HG03520 (cell line): ENCODE measurements at regions not wholly inside any gene's neighbourhood (a gene's known extent, or its start where the extent isn't known, plus 50 kb on each side); places are given as distances from the start of the nearest gene placed in this dataset.
"Not testable (repeated sequence)": the region's sequence is repeated elsewhere in the genome, so short reads cannot be mapped to it uniquely, and the experiment has no call there.

Source experiments
- ATAC-seq: cut with Tn5 transposase; IDR thresholded peaks from one replicate; pipeline ENCODE4 v1.9.1; 2021; ENCODE audit warnings: mild to moderate bottlenecking, moderate library complexity; ENCODE audit not compliant: unreplicated experiment

DNA sequence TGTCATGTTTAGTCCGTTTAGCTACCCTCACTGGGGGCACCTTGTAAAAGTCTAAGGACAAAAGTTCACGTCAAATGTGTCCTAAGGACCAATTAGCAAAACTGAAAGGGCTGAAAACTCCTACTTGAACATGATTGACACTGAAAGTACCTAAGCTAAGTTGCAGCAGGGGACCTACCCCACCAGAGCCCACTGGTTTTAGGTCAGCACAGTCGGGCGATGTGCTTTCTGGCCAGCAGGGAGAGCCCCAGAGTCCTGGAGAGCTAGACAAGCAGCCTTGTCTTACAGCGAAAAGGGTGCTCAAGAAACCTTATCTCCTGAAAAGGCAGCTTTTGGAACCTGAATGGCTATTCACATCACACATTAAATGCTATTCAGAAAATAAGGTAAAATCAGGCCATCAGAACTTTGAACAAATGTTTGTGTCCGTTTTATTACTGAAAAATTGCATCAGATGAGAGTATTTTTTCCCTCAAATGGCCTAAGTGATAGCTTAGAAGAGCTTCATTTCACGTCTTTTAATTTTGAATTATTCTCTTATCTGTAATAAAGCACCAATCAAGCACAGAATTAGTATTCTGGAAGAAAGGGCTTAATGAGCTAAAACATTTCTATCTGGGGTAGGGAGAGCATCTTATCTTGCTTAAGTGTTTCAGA, 52.2 kb upstream of the MKI67 start:
- peak; percentile 67 for ATAC-seq

DNA sequence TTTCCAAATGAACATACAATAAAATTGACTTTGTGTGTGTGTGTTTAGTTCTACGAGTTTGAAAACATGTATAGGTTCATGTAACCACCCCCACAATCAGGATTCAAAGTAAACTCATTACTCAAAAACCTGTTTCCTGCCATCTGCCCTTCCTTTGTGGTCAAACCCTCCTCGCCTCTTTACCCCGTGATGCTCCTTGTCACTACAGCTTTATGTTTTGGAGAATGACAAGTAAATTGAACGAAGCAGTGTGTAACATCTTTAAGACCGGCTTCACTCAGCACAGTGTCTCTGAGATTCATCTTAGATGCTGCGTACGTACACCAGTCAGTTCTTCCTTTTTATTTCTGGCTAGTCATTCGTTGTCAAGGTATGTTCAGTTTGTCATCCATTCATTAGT, 54.6 kb upstream of the MKI67 start:
- ATAC-seq: peak; percentile 55

DNA sequence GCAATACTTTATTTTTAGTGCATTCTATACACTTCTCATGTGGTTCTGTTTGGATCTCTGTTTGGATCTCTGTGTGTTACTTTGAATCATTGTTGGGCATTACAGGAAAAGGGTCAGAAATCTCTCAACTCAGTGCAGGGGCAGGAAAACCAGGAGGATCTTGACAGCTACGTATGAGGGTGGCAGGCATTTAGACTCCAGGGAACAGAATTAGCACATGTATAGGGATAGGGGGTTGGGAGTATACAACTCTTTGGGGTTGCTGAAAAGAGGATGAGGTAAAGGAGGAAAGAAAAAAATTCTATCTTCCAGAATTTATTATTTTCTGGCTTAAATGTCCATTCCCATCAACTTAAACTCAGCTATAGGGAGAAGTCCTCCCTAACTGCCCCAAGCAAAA, 59.4 kb upstream of the MKI67 start:
- ATAC-seq: no peak

DNA sequence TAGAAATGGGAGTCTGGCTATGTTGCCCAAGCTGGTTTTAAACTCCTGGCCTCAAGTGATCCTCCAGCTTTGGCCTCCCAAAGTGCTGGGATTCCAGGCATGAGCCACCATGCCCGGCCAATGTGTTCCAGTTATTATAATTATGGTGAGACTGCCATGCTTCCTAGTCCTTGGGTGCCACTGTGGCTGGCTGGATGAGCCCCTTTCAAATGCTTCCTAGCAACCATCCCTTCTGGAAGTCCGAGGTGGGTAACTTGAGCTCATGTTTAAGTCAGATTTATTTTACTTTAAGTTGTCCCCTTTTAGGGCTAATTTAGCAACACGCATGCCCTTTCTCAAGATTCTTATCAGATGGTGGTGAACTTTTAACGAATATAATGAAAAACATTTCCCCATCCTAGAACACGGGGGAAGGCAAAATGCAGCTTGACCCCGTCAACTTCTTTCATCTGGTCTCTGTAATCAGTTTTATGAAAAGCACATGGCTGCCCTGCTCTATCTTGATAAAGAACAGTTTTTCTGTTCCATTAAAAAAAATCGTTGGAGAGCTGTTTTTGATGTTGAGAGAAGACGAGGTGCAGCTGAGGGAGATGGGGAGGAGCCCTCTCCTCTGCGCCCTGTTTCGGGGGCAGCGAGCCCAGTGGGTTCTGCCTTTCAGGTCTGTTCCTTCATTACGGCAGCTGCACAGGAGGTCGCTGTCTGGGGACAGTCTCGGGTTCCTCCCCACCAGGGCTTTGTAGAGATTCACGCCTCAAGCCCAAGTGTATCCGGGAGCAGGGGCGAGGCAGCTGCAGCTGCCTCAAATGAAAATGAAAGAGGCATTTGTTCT, 61.0 kb upstream of the MKI67 start:
- no peak for ATAC-seq

DNA sequence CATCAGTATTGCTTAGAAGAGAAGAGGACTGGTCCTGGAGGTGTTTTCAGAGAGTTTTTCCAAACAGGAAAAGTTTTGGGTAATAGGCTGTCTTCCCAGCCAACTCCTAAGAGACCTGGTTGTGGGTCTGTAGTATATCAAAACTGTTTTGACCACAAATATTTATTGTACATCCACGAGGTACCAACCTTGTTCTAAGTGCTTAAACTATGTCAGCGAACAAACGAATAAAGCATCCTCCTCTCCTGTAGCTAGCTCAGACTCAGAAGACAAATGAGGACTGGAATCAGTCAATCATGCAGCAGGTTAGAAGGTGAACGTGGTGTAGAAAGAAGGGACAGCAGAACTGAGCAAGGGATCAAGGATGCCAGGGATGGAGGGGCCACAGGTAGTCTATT, 61.6 kb upstream of the MKI67 start:
- no peak for ATAC-seq

DNA sequence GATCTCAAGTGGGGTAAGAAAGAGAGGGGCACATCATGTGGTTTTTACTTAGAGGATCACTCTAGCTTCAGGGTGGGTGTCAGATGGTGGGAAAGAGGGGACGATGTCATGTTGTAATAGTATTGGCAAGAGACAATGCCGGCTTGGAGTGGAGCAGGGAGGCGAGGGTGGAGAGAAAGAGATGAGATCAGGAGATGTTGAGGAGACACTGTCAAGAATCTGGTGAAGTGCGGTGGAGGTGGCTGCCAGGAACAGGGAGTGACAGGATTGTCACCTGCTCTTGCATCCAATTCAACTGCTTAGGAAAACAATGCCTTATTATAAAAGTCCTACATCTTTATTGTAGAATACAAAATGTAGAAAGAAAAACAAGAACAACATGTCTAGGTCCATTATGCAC, 63.0 kb upstream of the MKI67 start:
- no peak for ATAC-seq

DNA sequence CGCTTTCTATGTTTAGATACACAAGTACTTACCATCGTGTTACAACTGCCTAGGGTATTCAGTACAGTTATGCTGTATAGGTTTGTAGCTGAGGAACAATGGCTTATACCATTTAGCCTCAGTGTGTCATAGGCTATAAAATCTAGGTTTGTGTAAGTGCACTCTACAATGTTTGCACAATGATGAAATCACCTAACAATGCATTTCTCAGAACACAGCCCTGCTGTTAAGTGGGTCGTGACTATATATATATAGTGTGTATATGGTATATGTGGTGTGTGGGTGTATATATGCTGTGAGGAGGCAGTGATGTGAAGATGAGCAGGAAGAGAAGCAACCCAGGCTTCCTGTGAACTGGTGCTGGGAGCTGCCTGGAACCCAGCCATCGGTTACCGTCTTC, 65.6 kb upstream of the MKI67 start:
- no peak for ATAC-seq

DNA sequence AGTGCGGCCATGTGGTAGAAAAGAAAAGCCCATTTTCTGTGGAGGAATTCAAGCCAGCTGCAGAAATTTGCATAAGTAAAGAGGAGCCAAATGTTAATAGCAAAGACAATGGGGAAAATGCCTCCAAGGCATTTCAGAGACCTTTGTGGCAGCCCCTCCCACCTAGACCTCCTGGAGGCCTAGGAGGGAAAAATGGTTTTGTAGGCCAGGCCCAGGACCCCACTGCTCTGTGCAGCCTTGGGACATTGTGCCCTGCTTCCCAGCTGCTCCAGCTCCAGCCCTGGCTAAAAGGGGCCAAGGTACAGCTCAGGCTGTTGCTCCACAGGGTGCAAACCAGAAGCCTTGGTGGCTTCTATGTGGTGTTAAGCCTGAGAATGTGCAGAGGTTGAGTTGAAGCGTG, 75.6 kb upstream of the MKI67 start:
- ATAC-seq: not testable (repeated sequence)

DNA sequence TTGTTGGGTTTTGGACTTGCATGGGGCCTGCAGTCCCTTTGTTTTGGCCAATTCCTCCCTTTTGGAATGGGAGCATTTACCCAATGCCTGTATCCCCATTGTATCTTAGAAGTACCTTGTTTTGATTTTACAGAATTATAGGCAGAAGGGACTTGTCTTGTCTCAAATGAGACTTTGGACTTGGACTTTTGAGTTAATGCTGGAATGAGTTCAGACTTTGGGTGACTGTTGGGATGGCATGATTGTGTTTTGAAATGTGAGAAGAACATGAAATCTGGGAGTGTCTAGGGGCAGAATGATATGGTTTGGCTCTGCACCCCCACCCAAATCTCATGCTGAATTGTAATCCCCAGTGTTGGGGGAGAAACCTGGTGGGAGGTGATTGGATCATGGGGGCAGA, 76.8 kb upstream of the MKI67 start:
- no peak for ATAC-seq

DNA sequence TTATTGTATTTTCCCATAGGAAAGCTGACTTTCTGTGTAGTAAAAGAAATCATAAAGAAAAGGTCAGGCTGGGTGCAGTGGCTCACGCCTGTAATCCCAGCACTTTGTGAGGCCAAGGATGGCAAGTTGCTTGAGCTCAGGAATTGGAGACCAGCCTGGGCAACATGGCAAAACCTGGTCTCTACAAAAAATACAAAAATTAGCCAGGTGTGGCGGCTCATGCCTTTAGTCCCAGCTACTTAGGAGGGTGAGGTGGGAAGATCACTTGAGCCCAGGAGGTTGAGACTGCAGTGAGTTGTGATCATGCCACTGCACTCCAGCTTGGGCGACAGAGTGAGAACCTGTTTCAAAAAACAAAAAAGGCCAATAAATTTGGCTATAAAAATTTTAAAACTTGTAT, 79.4 kb upstream of the MKI67 start:
- not testable (repeated sequence) for ATAC-seq

DNA sequence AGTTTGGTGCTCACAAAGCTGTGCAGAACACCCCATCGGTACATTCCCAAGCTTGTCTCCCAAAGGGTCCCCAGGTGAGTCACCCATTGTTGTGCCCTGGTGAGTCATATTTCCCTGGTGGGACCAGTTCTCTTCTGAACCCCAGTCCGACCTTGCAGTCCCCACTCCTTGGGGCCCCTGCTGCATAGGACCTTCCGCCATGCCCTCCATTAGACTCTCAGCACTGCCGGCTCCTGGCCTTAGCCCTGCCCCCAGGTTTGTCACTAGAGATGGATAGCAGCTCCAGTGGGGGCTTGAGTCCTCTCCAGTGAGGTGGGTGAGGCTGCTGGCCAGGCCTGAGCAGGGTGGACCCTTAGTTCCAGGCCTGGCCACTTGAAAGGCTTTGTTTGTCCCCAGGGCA, 80.5 kb upstream of the MKI67 start:
- ATAC-seq: no peak

DNA sequence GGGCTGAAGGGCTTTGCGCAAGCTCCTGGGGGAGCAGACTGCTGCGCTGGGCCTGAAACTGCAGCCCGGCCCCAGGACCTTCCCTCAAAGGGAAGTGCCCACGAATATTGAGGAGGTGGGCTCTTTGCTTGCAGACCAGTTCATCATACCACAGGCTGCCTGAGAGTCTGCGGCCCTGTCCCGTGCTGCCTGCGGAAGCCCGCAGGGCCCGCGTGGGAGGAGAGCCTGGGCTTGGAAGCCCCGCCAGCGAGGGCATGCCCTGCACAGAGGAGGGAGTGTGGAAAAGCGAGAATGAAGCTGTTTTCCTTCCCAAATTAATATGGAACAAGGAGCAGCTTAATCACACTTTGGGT, 83.6 kb upstream of the MKI67 start:
- ATAC-seq: no peak

DNA sequence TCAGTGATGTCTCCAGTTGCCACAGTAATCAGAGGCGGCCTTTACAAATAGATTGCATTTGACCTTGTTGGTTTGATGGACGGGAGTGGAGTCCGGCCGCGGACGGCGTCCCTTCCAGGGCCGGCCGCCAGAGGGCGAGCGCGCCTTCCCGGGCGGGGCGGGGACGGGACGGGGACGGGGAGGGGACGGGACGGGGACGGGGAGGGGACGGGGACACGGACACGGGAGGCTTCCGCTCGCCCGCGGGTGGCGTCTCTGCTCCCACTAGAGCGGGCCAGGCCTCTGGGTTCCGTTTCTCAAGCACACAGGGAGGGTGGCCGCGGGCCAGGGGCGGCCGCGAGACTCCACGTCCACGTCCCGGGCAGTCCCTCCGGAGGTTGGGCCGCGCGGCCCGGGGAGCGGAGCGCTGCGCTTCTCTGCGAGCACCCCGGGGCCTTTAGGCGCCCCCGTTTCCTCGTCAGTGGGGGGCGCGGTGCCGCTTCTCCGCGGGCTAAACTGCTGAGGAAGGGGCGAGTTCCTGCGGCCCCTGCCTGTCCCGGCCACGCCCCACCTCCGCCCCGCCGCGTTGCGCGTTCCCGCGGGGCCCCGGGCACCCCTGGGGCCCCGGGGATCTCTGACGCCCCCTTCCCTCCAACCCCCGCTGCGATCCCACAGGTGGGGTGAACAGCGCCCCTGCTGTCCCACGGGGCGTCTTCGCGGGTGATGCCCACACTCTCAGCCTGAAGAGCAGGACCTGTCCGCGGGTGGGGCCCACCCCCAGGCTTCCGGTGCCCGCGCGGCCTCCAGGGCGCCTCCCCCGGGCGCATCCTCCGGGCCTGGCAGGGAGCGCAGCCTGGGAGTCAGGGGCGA, 84.2 kb upstream of the MKI67 start:
- peak; percentile 45 for ATAC-seq

DNA sequence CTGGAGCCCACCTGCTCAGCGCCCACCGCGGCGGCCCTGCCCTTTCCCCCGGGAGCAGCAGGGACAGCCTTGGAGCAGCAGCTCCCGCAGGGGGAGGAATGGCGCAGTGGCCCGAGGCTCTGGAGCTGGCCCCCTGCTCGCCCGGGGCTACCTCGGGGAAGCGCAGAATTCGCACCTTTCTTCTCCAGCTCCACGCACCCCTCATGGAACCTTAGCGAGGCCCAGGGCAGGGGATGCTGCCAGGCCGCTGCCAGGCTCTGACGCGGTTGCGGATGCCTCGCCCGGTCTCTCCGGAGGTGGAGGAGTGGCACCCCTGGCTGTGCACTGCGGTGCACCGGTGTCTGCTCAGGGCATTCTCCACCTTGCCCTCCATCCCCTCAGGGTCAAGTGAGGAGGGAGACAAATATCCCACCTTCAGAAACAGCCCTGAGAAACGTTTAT, 84.9 kb upstream of the MKI67 start:
- no peak for ATAC-seq

DNA sequence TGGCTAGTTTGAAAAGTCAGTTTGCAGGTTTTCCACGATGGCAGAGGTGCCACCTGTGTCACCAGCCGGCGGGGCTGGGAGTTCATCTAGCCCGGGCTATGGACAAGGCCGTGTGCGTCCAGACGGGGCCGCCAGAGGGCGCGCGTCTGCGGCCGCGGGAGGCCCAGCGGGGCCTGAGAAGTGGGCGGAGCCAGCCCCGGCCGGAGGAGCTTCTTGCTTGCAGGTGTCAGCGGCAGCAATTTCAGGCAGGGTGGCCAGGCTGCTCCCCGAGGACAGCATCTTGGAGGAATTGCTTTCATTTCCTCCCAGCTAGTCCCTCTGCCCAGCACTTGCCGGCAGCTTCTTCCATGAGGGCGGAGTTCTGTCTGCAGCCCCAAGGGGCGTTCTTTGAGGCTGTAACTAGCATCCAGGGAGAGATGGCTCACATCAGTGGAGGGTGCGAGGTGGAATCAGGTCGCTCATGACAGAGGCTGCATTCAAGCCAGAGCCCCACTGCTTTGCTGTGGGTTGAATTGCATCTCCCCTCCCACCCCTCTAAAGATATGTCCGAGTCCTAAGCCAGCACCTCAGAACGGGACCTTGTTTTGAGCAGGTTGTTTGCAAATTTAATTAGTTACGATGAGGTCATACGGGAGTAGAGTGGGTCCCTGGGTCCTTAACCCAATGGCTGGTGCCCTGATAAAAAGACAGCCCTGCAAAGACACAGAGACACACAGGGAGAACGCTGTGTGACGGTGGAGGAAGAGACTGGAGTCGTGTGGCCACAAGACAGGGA, 85.9 kb upstream of the MKI67 start:
- ATAC-seq: peak; percentile 96

DNA sequence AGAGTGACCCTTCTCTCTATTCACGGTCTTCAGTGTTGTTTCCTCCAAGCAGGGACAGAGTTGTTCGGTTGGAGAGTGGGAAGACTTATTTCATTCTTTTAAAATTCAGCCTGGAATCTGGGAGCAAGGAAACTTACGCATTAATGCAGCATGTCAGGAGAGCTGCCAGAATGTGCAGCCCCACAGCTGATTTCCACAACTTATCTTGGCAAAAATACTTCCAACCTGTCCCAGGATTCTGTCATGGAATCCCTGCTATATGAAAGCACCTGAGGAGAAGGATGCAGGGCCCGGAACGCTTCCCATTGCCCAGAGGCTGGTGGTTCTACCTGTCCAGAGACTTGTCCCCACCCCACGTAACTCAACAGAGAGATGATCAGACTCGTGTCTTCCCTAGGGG, 86.9 kb upstream of the MKI67 start:
- no peak for ATAC-seq

DNA sequence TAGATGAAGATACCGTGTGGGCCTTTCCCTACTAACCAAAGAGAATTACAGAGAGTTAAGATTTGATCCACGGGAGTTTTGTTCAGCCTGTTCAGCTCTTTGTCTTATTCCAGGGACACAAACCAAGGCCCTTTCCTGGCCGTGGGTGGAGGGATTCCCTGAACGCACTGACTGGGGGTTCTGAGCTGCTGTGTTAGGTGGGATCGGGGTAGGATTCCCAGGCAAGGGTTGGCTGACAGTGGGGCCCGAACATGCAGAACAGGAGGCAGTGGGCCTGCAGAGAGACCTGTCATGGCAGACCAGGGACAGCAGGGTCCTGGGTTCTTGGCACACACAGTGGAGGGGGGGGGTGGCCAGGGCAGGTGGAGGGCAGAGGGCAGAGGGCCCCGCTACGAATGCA, 89.5 kb upstream of the MKI67 start:
- no peak for ATAC-seq

DNA sequence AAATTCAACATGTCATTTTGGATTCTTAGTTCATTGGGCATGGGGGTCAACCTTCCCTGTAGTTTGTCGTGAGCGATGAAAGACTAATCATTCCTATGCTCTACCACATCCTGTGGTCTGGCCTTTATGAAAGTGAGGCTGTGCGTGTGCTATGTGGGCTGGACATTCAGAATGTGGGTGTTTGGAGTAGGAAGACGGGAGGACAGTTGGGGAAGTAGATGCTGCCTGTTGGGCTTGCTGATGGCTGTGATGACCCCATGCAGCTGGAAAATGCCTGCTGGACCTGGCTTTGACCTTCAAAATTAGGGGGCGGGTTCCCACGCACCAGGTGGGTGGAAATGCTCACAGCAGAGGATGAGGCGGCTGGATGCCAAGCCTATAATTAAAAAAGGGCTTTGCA, 90.9 kb upstream of the MKI67 start:
- no peak for ATAC-seq

DNA sequence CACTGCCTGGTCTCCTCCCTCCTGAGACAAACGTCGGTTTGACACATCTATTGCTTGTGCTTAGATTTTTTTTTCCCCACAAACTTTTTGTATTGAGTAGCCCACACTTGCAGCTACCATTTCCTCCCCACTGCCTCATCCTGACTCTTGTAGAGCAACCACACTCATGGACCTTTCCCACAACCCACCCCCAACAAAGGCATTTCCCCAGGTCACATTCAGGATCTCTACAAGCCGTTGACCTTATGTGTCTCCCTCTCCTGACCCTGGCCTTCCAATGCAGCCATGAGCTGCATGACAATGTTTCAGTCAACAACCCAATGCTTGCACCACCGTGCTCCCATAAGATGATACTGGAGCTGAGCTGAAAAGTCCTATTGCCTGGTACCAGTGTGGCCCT, 91.9 kb upstream of the MKI67 start:
- no peak for ATAC-seq

DNA sequence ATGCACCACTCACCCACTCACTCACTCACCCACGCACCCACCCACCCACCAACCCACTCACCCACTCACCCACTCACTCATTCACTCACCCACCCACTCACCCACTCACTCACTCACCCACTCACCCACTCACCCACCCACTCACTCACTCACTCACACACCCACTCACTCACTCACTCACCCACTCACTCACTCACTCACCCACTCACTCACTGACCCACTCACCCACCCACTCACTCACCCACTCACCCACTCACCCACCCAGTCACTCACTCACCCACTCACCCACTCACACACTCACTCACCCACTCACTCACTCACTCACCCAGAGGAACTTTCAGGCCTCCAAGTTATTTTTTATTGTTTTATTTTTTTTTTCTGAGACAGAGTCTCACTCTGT, 93.1 kb upstream of the MKI67 start:
- ATAC-seq: no peak

DNA sequence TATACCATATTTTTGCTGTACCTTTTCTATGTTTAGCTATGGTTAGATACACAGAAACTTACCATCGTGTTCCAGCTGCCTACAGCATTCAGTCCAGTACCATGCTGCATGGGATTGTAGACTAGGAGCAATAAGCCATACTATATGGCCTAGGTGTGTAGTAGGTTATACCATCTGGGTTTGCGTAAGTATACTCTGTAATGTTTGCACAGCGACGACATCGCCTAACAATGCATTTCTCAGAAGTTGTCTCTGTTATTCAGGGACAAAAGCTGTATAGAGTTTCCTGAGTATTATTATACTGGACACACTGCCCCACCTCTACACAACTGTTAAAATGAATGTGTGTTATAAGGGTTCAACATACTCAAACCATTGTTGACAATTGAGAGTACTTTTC, 93.8 kb upstream of the MKI67 start:
- ATAC-seq: no peak
